SK-N-MC (cell line): ENCODE measurements at regions not wholly inside any gene's neighbourhood (a gene's known extent, or its start where the extent isn't known, plus 50 kb on each side); places are given as distances from the start of the nearest gene placed in this dataset.

Source experiments
- EZH2 ChIP-seq: fragments of 200-600 bp; sonication (generic); IDR thresholded peaks from one replicate; pipeline ENCODE4 v1.6.1; 2017; ENCODE audit warnings: antibody characterized with exemption
- POLR2AphosphoS5 ChIP-seq: IDR thresholded peaks from 2 replicates; pipeline ENCODE4 v1.6.1; 2012; ENCODE audit warnings: mild to moderate bottlenecking, low read depth, low read length, borderline replicate concordance

GRCh38 chr5:116787570-116787969 lies 212.9 kb upstream of the SEMA6A start:
- TF ChIP-seq POLR2AphosphoS5 = no peak
- TF ChIP-seq EZH2 = no peak
